ENCODE measurements at regions not wholly inside any gene's neighbourhood (a gene's known extent, or its start where the extent isn't known, plus 50 kb on each side); places are given as distances from the start of the nearest gene placed in this dataset.

DNA sequence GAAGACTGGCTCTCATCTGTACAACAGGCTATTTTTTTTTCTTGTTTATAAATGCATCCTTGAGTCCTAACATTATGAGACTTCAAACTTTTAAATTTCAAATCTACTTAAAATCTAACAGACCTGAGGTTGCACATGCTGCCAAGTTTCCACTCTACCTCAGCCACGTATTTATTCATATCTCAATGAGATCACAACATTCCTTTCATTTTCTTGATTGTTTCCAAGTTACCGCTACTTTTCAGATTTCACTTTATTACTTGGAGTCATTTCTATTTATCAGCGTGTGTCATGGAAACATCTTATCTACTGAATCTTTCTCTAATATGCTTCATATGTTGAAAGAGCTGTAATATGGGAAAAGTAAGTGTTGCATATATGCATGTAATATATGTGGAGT lies 1257.5 kb upstream of the ATXN8OS start:
- TF ChIP-seq, protein P1, sequence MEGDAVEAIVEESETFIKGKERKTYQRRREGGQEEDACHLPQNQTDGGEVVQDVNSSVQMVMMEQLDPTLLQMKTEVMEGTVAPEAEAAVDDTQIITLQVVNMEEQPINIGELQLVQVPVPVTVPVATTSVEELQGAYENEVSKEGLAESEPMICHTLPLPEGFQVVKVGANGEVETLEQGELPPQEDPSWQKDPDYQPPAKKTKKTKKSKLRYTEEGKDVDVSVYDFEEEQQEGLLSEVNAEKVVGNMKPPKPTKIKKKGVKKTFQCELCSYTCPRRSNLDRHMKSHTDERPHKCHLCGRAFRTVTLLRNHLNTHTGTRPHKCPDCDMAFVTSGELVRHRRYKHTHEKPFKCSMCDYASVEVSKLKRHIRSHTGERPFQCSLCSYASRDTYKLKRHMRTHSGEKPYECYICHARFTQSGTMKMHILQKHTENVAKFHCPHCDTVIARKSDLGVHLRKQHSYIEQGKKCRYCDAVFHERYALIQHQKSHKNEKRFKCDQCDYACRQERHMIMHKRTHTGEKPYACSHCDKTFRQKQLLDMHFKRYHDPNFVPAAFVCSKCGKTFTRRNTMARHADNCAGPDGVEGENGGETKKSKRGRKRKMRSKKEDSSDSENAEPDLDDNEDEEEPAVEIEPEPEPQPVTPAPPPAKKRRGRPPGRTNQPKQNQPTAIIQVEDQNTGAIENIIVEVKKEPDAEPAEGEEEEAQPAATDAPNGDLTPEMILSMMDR (IDR thresholded peaks at IDR 0.05; ENCODE audit: insufficient read depth, low read depth, low read length), result no peak
- TF ChIP-seq EZH2 (IDR thresholded peaks at IDR 0.05; ENCODE audit: insufficient read depth, low read length), result no peak
